Prostate gland (tissue), 2 donors: ENCODE measurements at regions not wholly inside any gene's neighbourhood (a gene's known extent, or its start where the extent isn't known, plus 50 kb on each side); places are given as distances from the start of the nearest gene placed in this dataset.

ENCODE experiments used
- DNase-seq: peaks from one replicate; pipeline ENCODE4 v3.0.0-alpha.2; 2019; ENCODE audit warnings: low spot score
- H3K27ac ChIP-seq, 2 donors: fragments of 200-600 bp; sonication (generic); 2 replicates each; pipeline ENCODE4 v1.5.1; 2017 to 2019
- H3K27me3 ChIP-seq: fragments of 200-600 bp; sonication (generic); replicated peaks from 2 replicates; pipeline ENCODE4 v1.5.1; 2019; ENCODE audit not compliant: insufficient read depth
- H3K36me3 ChIP-seq, 2 donors: fragments of 200-600 bp; sonication (generic); 1 replicate in 1 of 2; 2 replicates in 1 of 2; pipeline versions ENCODE4 v1.5.1 to v1.8.1; 2017 to 2019
- H3K4me1 ChIP-seq: fragments of 200-600 bp; sonication (generic); replicated peaks from 2 replicates; pipeline ENCODE4 v1.5.1; 2019
- H3K4me3 ChIP-seq, 2 donors: fragments of 200-600 bp; sonication (generic); 2 replicates each; pipeline ENCODE4 v1.5.1; 2017 to 2019
- H3K9me3 ChIP-seq: fragments of 200-600 bp; sonication (generic); 2 replicates; pipeline ENCODE4 v1.5.1; 2017
- POLR2A ChIP-seq: fragments of 450-650 bp; IDR thresholded peaks from one replicate; pipeline ENCODE4 v1.6.1; 2016; ENCODE audit warnings: antibody characterized with exemption, mild to moderate bottlenecking
- POLR2AphosphoS5 ChIP-seq: sonication (generic); formaldehyde crosslinking; IDR thresholded peaks from one replicate; pipeline ENCODE4 v1.6.1; 2017; ENCODE audit warnings: antibody characterized with exemption
- WGBS: methylation state at CpG from one replicate; pipeline ENCODE4 v1.1.5; 2018; 5-methylcytosine and 5-hydroxymethylcytosine counted together
- intact Hi-C: fragments of 100-400 bp; cut with DNase I; formaldehyde crosslinking; loops from one replicate; pipeline ENCODE4 v1.14.2; 2022
- TF ChIP-seq, protein P1 (sequence below), 4 experiments: fragments of 200-600 bp in 2 of 4; fragments of 450-650 bp in 2 of 4; sonication (generic) in 2 of 4; IDR thresholded peaks; 1 replicate in 3 of 4; 2 replicates in 1 of 4; pipeline ENCODE4 v1.5.1; 2016 to 2019; ENCODE audit warnings: antibody characterized with exemption in 4 of 4, mild to moderate bottlenecking in 2 of 4, moderate library complexity in 2 of 4

DNA sequence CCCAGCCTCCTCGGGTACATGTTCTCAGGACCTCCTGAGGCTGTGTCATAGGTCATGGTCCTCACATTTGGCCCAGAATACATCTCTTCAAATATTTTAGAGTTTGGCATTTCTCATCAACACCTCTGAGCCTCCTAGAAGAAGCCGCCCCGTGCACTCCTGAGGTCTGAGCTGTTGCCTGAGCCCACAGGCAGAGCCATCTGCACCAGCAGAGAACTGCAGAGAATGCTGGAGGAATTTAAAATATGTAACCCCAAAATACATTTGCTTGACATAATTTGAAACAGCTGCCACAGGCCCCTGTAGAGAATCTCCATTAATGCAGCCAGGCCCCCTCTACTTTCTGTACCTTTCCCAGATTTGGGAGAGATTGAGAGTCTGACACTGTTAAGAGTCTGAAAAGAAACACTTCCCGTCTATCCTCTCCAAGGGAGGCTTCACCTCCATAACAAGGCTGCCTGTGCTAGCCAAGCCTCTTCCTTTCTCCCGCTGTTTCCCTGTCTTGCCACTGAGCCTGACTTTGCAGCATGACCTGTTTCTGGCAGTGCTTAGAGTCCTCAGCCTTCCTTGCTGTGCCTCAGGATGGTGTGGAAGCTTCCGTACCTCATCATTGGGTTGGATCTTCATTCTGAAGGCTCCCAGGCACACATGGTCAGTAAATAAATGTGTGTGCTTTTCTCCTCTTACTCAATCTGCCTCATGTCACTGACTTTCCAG is 95.4 kb upstream of the SFSWAP start:
- H3K4me3 ChIP-seq = no peak overlapping the region
- peaks cover 1% of the 10 kb centered on the region for H3K27me3 ChIP-seq
- WGBS = 57% methylated on average over 6 of the region's 6 CpGs
- no peak for TF ChIP-seq POLR2A
- TF ChIP-seq, protein P1, sequence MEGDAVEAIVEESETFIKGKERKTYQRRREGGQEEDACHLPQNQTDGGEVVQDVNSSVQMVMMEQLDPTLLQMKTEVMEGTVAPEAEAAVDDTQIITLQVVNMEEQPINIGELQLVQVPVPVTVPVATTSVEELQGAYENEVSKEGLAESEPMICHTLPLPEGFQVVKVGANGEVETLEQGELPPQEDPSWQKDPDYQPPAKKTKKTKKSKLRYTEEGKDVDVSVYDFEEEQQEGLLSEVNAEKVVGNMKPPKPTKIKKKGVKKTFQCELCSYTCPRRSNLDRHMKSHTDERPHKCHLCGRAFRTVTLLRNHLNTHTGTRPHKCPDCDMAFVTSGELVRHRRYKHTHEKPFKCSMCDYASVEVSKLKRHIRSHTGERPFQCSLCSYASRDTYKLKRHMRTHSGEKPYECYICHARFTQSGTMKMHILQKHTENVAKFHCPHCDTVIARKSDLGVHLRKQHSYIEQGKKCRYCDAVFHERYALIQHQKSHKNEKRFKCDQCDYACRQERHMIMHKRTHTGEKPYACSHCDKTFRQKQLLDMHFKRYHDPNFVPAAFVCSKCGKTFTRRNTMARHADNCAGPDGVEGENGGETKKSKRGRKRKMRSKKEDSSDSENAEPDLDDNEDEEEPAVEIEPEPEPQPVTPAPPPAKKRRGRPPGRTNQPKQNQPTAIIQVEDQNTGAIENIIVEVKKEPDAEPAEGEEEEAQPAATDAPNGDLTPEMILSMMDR (IDR thresholded peaks at IDR 0.05) = no peak
- TF ChIP-seq POLR2AphosphoS5 = no peak
- DNase-seq = no peak
- H3K36me3 ChIP-seq = no peaks in the 10 kb centered on the region
- H3K27ac ChIP-seq = no peak overlapping the region
- H3K9me3 ChIP-seq = no peaks in the 10 kb centered on the region
- intact Hi-C loops = no loop called here
- no peaks in the 10 kb centered on the region for H3K4me1 ChIP-seq

DNA sequence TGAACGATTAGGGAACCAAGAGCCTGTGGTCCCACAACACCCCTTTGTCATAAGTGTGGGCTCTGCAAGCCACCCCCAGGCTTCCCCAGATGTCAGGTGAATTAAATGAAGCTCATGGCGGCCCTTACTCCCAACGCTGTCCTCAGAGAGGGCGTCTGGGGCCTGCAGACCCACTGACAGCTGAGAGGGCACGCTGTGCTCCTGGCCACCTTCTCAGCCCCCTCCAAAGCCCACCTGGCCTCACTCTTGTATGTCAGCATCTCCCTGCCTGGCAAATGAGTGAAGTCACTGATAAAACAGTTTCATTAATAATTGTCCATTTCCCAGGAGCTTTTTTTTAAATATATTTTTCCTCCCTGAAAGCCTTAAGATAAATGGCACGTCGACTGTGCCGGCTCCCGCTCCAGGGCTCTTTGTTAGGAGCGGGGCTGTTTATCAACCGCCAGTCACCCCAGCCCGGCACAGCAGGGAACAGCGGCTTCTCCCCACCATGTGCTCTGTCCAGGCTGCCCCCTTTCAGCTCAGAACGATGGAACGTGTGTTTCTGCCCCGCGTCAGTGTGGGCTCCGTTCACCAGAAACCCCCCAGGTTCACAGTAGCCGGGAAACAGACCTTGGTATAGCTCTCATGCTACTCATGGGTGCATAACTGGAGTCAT is 94.7 kb upstream of the SFSWAP start:
- intact Hi-C loops = no loop called here

DNA sequence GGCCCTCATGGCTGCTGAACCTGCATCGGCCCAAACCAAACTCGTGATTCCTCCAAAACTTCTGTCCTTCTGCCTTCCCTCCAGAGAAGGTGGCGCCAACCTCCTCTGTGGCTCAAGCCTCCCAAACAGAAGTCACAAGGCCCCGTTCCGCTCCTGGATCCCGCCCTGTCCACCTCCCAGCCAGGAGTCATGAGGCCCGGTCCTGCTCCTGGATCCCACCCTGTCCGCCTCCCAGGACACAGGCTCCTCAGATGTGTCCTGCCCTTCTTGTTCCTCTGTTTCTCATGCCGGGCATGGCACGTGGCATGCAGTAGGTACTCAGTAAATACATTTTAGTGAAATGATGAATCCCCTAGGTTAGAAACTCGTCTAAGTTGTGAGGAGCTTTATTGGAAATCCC is 94.2 kb upstream of the SFSWAP start:
- DNase-seq = no peak
- H3K27me3 ChIP-seq = peaks cover 1% of the 10 kb centered on the region
- WGBS = 84% methylated on average over 11 of the region's 11 CpGs

More for the DNA sequence above, 94.7 kb upstream of the SFSWAP start:
- TF ChIP-seq, protein P1 (IDR thresholded peaks at IDR 0.05) = no peak
- TF ChIP-seq POLR2A = no peak
- TF ChIP-seq POLR2AphosphoS5 = no peak
- Histone ChIP-seq H3K27me3 (peaks cover 1% of the 10 kb centered on the region), H3K27ac (no peak overlapping the region), H3K36me3 (no peaks in the 10 kb centered on the region), H3K4me3 (no peak overlapping the region), H3K9me3 (no peaks in the 10 kb centered on the region), H3K4me1 (no peaks in the 10 kb centered on the region)
- 62% methylated on average over 19 of the region's 19 CpGs for WGBS
- DNase-seq = no peak

DNA sequence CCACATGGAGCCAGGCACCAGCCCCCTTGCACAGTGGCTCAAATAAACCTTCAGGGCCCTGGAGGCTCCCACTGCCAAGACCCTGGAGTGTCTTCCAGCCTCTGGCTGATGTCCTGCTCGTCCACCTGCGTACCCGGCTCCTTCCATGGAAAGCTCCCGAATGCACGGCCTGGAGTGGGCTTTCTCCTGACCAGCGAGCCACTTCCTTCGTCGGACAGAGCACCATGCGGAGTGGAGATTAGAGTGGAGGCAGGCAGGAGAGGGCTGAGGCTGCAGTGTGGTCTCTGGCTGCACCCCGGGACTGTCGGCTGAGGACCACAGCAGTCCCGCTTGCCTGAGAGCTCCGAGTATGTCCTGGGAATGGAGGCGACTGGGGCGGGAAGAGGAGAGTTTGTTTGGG is 93.7 kb upstream of the SFSWAP start:
- no peak overlapping the region for H3K4me3 ChIP-seq
- H3K27me3 ChIP-seq = peaks cover 2% of the 10 kb centered on the region
- no peak for DNase-seq
- 97% methylated on average over 15 of the region's 15 CpGs for WGBS
- no peaks in the 10 kb centered on the region for H3K4me1 ChIP-seq
- no peaks in the 10 kb centered on the region for H3K36me3 ChIP-seq
- TF ChIP-seq POLR2A (no peak), POLR2AphosphoS5 (no peak)
- TF ChIP-seq, protein P1 (IDR thresholded peaks at IDR 0.05) = no peak
- H3K27ac ChIP-seq = no peak overlapping the region
- intact Hi-C loops = no loop called here
- no peaks in the 10 kb centered on the region for H3K9me3 ChIP-seq

More for the DNA sequence above, 94.2 kb upstream of the SFSWAP start:
- TF ChIP-seq POLR2A (no peak), POLR2AphosphoS5 (no peak)
- TF ChIP-seq, protein P1 (IDR thresholded peaks at IDR 0.05) = no peak
- intact Hi-C loops = no loop called here
- Histone ChIP-seq H3K27ac (no peak overlapping the region), H3K36me3 (no peaks in the 10 kb centered on the region), H3K4me3 (no peak overlapping the region), H3K9me3 (no peaks in the 10 kb centered on the region), H3K4me1 (no peaks in the 10 kb centered on the region)
